T-helper 2 cell (primary cell): ENCODE measurements at regions not wholly inside any gene's neighbourhood (a gene's known extent, or its start where the extent isn't known, plus 50 kb on each side); places are given as distances from the start of the nearest gene placed in this dataset.
"Not testable (repeated sequence)": the region's sequence is repeated elsewhere in the genome, so short reads cannot be mapped to it uniquely, and the experiment has no call there.

Experiments
- DNase-seq, 5 experiments: peaks; one replicate each; pipeline versions ENCODE4 v3.0.0 to v3.0.0-alpha.2; 2012 to 2022

DNA sequence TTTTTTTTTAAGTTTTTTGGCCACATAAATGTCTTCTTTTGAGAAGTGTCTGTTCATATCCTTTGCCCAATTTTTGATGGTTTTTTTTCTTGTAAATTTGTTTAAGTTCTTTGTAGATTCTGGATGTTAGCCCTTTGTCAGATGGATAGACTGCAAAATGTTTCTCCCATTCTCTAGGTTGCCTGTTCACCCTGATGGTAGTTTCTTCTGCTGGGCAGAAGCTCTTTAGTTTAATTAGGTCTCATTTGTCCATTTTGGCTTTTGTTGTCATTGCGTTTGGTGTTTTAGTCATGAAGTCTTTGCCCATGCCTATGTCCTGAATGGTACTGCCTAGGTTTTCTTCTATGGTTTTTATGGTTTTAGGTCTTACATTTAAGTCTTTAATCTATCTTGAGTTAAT, 320.9 kb upstream of the SETBP1 start:
- not testable (repeated sequence) for DNase-seq

DNA sequence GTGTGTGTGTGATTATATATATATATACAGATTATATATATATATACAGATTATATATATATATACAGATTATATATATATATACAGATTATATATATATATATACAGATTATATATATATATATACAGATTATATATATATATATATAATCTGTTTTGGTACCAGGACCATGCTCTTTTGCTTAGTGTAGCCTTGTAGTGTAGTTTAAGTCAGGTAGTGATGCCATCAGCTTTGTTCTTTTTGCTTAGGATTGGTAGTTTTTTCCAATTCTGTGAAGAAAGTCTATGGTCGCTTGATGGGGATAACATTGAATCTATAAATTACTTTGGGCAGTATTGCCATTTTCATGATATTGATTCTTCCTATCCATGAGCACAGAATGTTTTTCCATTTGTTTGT, 318.5 kb upstream of the SETBP1 start:
- DNase-seq, result not testable (repeated sequence)

DNA sequence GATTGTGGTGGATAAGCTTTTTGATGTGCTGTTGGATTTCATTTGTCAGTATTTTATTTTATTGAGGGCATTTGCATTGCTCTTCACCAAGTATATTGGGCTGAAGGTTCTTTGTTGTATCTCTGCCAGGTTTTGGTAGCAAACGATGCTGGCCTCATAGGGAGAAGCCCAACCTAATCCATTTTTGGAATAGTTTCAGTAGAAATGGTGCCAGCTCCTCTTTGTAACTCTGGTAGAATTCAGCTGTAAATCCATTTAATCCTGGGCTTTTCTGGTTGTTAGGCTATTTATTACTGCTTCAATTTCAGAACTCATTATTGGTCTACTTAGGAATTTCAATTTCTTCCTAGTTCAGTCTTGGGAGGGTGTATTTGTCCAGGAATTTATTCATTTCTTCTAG, 309.8 kb upstream of the SETBP1 start:
- DNase-seq, result no peak

DNA sequence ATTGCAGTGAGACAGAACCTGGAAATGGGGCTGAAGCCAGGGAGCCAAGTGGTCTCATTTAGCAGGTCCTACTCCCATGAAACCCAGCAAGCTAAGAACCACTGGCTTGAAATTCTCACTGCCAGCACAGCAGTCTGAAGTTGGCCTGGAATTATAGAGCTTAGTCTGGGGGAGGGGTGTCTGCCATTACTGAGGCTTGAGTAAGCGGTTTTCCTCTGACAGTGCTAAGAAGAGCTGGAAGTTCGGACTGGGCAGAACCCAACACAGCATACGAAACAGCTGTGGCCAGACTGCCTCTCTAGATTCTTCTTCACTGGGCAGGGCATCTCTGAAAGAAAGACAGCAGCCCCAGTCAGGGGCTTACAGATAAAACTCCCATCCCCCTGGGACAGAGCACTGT, 305.7 kb upstream of the SETBP1 start:
- no peak for DNase-seq

DNA sequence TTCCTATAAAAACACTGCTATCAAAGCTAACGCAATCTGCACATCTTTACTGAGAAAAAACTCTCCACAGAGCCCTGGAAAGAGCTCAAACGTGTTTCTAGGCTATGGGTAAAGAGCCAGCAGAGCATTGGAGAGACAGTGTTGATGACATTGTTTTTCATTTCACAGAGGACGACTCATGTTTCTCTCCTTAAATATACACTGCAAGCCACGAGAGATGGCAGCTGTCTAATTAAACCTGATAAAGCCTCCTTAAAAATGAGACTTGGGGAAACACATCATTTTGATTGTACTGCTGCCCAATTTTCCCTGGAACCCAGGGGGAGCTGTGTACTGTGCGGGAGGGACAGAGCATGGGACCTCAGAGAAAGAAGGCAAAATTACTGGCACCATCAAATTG, 294.3 kb upstream of the SETBP1 start:
- DNase-seq, result no peak

DNA sequence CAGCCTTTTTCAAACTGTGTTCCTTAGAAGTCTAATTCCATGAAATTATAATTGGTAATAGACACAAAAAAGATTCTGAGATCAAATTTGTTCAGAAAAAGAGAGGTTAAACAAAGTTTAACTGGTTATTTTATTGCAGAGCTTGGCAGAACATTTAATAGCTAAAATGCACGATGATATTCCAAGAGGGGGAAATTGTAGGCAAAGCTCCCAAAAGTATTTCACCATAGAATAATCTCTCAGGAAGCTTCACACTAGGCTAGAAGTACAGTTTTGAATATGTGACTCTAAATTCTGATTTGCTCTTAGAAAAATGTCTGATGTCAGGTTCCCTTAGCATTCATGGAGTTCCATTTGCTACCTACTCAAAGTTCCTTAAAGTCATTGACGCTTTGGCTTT, 292.4 kb upstream of the SETBP1 start:
- no peak for DNase-seq

DNA sequence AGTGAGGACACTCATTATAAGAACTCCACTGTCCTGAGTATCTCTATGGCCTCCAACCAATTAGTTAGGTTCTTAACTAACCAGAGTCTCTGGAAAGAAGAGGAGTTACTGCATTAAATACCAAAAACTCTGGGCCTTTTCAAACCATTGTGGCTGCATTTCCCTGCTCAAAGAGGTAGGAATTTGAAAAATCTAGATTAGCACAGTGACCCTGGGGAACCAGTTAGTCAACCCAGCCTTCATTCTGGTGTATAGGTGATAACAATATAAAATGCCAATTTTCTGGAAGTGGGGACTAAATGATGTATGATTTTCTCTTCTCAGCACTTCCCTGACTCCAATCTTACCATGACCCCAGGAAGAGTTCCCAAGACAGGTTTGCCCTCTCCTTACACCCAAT, 287.8 kb upstream of the SETBP1 start:
- DNase-seq, result no peak

DNA sequence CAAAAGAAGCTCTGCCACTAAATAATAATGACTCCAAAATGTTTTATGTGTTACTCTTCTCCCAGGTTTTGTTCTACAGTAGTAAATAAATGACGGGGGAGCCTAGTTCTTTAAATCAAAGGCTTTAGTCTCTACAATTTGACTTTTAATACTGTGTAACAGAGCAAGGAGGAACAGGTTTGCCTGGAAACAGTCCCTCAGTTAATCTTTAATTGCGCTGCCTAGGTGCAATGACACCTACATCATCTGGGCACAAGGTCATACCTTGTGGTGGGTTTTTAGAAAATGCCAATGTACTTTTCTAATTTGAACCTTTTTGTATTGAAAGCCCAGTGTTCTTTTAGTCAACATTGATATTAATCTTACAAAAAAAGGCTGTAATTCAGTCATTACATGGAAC, 287.3 kb upstream of the SETBP1 start:
- no peak for DNase-seq

DNA sequence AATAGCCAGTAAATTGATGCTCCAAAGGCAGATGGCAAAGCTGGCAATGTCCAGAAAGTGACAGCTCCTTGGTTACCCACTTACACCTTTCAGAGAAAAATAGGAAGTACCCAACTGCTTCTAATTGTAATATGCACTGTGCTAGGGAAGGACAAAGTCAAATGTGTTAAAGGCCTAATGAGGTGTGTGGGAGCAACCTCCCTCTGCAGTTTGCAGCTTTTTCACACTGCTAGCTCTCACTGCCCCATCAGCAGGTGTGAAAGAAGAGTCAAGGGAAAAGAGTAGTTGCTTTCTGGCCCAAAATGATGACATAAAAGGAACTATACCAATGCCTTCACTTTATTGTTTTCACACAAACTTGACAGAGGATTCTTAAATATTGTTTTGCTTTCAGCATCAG, 284.1 kb upstream of the SETBP1 start:
- no peak for DNase-seq

DNA sequence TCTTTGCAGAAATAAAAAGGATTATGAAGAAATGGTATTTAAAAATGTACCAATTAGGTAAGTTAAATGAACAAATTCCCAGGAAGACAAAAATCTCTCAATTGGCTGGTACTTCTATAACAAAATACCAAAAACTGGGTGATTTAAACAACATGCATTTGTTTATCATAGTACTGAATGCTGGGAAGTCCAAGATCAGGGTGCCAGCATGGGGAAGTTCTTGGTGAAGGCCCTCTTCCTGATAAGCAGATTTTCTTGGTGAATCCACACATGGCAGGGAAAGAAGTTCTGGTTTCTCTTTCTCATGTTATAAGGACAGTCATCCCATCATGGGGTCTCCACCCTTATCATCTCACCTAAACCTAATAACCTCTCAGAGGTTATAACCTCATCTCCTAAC, 271.6 kb upstream of the SETBP1 start:
- no peak for DNase-seq

DNA sequence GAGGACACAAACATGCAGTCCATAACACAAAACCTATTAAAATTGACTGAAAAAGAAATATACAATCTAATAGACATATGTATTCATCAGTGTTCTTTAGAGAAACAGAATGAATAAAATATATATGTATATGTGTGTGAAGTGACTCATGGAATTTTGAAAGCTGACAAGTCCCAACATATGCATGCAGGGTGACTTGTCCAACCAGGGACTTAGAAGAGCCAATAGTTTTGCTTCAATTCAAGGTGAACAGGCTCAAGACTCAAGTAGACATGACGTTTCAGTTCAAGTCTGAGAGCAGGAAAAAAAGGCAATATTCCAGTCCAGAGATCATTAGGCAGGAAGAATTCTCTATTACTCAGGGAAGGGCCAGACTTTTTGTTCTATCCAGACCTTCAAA, 271.2 kb upstream of the SETBP1 start:
- no peak for DNase-seq

DNA sequence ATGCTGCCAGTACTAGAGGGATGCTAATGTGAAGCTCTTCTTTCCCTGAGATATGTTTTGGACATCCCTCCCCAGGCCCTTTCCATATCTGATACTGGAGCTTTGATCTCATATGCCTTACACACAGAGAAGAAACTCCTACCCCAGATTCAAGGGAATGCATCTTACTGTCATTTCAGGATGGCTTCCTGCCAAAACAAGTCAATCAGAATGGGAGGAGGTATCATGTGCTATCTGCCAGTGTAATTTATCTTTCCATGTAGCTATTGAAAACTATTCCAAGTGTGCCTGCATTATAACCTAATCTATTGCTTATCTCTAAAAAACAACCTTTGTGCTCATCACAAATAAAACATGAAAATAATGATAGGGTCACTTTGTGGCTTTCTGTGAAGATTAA, 269.9 kb upstream of the SETBP1 start:
- DNase-seq, result no peak

DNA sequence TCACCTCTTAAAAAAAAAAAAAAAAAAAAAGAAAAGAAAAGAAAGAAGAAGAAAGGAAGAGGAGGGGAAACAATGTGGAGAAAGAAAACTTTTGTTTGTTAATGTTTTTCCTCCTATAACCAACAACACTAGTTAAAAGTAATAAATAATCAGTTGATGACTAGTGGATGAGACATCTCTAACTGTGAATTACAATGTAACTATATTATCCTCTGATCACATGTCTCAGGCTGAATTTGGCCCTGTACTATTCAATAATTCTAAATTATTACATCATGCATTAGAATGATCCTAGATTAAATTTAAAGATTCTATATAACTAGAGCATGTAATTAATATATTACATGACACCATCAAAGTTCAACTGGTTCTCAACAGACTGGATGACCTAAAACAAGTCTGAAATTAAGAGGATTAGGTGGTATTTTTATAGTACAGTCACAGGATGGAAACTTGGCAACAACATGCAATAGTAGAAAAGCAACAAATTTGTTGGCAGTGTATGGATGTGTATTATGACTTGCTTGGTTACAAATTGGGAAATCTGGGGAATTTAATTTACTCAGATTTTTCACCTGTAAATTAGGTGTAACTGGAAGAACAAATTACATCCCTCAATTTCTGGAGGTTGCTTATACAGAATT, 269.3 kb upstream of the SETBP1 start:
- no peak for DNase-seq

DNA sequence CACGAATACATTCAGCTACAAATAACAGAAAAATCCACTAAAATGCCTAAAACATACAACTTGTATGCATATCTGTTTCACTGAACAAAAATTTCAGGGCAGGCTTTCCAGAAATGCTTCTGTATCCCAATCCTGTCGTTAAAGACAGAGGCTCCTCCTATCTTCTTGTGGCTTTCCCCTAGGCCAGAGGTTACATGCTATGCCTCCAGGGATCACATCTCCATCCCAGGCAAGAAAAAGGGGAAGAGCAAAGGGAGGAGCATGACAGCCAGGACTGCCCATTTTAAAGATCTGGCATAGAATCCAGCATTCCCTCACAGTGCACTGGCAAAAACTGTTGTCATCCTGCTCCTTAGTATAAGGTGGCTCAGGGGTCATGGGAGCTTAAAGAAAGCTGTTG, 268.7 kb upstream of the SETBP1 start:
- no peak for DNase-seq

DNA sequence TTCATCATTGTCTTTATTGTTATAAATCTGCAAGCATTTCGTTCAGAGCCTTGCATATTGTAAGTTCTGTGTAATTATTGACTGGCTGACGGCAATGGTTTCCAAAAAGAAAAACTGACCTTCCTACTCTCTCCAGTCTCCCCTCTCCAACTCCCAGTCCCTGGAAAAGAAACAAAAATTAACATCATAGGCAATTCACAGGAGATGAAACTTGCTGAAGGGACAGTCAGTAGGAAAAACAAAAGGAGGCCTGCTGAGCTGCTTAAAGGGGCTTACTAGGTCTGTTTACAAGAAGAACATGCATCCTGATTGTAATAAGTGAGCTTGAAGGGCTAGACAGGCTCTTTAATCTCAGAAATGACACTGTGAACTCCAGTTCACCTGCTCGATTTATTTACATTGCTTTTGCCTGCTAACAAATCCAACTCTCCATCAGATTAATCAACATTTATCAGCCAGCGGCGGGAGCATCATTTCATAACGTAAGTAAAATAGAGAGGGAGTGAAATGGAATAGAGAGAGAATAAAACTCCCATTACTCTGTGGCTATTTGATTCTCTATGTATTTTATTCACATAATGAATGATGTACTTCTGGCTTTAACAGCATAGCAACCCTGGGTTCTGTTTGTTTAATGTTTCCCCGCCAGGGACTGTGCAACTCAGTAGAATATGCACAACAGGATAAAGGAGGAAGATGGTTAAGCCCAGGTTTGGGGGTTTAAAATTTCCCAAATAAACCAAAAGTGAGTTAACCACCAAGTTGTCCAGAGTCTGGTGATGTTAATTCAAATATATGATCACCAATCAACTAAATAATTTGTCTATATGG, 256.7 kb upstream of the SETBP1 start:
- DNase-seq, result no peak

DNA sequence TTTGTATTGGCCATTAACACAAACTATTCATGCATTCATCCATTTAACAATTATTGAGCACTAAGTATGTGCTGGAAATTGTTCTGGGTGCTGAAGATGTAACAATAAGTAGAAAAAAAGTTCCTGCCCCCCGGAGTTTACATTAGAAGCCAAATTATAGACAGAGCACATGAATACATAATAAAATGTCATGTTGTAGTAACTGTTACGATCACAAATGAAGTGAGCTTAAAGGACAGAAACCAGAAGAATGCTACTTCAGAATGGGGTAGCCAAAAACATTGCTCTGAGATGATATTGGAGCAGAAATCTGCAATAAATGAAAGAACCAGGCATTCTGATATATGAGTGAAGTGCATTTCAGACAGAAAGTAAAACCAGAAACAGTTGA, 256.0 kb upstream of the SETBP1 start:
- DNase-seq, result no peak

DNA sequence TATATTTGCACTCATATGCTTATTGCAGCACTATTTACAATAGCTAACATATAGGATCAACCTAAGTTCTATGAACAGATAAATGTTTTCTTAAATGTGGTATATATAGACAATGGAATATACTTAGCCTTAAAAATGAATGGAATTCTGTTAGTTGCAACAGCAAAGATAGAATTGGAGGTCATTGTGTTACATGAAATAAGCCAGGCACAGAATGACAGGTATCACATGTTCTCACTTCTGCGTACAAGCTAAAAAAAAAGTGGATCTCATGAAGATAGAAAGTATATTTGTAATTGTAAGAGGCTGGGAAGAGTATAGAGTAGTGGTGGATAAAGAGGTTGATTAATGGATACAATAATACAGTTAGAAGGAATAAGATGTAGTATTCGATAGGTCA, 255.5 kb upstream of the SETBP1 start:
- DNase-seq, result no peak

DNA sequence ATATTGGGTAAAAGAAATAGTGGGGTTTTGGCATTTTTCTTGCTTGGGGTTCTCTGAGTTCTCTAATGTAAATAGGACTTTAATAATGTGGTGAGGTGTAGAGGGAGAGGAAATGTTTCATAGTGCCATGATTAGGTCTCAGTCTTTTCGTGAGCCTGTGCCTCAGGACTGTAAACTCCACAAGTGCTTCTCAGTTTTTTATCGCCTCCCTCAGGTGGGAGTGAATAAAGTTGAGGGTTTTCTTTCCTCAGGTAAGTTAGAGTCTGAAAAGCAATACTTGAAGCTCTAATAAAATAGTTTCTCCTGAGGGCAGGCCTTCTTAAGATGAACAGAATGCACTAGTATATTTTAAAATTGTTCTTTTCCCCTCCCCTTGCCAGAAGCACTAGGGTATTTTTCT, 243.1 kb upstream of the SETBP1 start:
- DNase-seq, result no peak

DNA sequence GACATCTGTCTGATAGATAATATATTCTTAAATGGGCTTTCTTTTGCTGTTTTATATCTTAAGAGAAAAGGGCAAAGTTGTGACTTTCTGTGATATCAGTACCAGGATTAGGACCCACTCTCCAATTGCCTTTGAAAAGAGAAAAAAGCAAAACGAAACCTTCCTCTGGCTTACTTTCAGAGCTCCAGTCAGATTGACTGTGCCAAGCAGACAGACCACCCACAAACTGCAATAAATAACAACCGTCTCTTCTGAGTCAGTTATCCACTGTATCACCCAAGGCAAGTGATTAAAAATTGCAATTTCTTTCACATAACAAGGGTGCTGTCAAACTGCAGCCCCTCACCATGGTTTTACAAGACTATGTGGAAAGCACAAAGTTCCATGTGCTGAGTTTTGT, 230.5 kb upstream of the SETBP1 start:
- DNase-seq, result no peak

DNA sequence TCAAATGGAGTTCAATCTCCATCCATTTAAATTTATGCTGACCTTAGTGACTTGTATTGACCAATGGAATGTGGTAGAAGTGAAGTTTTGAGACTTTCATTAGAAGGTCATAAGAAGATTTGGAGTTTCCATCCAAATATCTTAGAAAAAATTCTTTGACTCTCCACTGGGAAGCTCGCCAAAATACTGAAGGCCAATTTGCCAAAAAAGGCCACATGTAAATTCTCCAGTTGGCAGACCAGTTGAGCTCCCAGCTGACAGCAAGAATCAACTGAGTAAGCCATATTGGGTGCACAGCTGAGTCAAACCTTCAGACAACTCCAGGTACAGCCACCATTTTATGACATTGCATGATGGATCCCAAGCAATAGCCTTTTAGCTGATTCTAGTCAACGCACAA, 228.3 kb upstream of the SETBP1 start:
- DNase-seq, result no peak

DNA sequence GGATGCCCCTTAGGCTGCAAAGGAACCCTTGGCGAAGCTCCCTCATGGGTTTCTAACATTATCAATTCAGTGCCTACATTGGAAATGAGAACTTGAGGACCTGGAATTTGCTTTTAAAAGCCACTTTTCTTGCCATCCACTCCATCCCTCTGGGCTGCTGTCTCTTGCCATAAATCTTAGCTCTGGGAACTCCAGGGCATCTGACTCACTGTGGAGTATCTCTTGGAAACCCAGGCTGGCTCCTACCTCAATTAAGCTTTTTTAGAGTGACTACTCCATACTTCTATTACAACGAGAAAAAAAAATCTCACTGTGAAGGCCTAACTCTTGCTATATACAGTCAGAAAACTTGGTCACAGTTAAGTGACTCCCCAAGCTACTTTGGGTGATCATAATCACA, 227.2 kb upstream of the SETBP1 start:
- DNase-seq, result no peak

DNA sequence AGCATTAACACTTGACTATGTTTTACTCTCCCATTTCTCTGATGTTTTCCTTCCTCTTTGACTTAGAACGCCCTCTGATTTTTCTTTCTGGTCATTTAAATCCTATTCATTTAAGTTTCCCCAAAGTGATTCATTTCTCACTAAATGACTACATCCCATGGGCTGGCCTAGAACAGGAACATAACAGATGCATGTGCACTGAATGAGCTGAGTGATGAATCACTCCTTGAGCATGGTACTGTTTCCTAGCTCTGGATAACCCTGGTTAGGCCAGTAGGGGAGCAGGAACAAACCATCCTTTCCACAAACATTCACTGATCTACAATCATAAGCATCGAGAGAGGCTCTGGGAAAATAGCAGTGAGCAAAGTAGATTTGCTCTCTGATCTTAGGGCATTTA, 221.9 kb upstream of the SETBP1 start:
- no peak for DNase-seq

DNA sequence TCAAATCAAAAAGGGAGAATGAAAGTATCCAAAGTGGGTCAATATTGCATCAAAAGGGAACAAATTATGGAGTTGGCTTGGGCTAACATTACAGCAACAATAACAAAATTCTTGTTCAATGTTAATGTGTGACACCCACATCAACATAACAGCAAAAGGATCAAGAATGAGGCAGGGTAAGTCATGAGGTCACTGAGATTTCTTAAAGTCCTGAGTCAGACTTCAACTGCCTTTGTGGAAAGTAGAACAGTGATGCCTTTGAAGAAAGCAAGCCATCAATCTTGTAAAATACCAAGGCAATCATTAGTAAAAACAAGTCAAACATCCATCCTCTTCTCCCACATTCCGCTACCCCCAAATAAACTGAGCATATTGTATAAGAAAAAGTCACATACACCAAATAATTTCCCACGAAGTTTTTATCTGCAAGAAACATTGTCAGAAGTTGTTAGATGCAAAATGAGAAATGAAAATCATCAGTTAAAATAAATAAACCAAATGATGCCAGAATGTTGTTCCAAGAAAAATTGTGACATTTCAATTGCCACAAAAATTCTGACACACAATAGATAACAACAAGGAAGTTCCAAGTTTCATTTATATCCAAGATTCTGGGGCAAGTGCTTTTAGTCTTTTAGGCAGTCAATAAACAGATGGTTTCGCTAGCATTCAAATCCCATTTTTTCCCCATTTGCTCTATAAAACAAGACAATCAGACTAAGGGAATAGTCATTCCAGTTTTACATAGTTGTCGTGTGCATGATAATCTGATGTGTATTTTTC, 216.1 kb upstream of the SETBP1 start:
- DNase-seq, result no peak

DNA sequence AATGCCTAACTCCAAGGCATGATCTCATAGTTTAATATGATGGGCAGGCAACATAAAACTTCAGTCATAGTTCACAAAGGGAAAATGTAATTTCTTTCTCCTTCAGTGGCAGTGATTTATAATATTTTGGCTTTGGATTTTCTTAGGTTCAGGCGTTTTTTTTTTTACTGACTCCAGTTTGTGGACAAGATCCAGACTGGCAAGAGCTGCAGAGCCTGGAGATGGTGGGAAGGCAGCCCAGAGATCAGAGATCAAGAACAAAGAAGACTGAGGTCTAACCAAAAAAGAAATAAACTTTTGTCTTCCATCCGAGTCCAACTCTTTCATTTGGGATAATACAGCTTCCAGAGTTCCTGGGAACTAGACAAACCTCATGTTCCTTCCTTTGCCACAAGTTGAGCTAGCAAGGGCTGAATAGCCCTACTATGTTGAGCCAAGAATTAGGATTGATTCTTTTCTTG, 215.3 kb upstream of the SETBP1 start:
- no peak for DNase-seq
